AG04450 (cell line): ENCODE measurements at regions not wholly inside any gene's neighbourhood (a gene's known extent, or its start where the extent isn't known, plus 50 kb on each side); places are given as distances from the start of the nearest gene placed in this dataset.

Source experiments
- CTCF ChIA-PET: fragments of 300-600, 350-600 bp; formaldehyde crosslinking; extraction: SDS; loops from one replicate; lab custom pipeline; 2022; ENCODE audit warnings: antibody characterized with exemption, inconsistent platforms; lab: Charles Lee
- POLR2A ChIA-PET: fragments of 350-600 bp; formaldehyde crosslinking; extraction: SDS; loops from one replicate; lab custom pipeline; 2021; ENCODE audit warnings: antibody characterized with exemption, inconsistent platforms; lab: Yijun Ruan, JAX
- DNase-seq: peaks from one replicate; pipeline ENCODE4 v3.0.0-alpha.2; 2011; ENCODE audit warnings: low read depth, low spot score
- H3K27ac ChIP-seq: one replicate; pipeline ENCODE4 v1.5.1; 2012; ENCODE audit warnings: low read depth, low read length, control low read depth
- H3K27me3 ChIP-seq: one replicate; pipeline ENCODE4 v1.6.0; 2012; ENCODE audit warnings: low read length; ENCODE audit not compliant: control insufficient read depth, insufficient read depth
- H3K4me3 ChIP-seq: 2 replicates; pipeline ENCODE4 v1.5.1; 2011; ENCODE audit warnings: mild to moderate bottlenecking, low read depth, low read length, control low read depth
- H3K9me3 ChIP-seq: 2 replicates; pipeline ENCODE4 v1.5.1; 2012; ENCODE audit warnings: low read length; ENCODE audit not compliant: control insufficient read depth, insufficient read depth
- TF ChIP-seq, protein P1 (sequence below): IDR thresholded peaks from 2 replicates; pipeline ENCODE4 v1.5.1; 2011; ENCODE audit warnings: low read depth, low read length, control low read depth, inconsistent platforms

DNA sequence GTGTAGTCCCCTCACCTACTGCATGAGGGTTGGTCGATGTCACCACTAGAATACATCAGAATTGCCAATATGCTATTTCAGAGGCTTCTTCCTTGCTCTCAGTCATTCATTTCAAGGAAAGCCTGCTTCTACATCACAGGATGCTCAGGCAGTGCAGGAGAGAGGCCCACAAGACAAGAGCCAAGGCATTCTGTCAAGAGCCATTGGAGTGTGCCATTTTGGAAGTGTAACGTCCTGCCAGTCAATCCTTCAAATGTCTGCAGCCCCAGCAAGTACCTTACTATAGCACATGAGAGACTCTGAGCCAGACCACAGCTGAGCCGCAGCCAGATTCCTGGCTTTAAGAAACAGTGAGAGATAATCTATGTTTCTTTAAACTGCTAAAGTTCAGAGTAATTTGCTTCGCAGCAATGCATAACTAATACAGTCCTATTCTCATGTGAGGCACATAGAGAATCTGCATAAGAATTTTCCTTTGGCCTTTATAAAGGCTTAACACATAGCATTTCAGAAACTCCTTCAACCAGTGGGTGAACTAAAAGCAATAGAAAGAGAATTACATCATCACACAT is 166.5 kb upstream of the GNAI1 start:
- Histone ChIP-seq H3K27me3 (no peaks in the 10 kb centered on the region), H3K4me3 (no peak overlapping the region), H3K9me3 (no peaks in the 10 kb centered on the region), H3K27ac (no peak overlapping the region)
- ChIA-PET CTCF (interaction anchor here (0.7 kb wide), 1 partner anchor 11 kb away, joined by 3 read pairs; no protein-coding TSS in a partner anchor), POLR2A (no interaction called here)
- TF ChIP-seq, protein P1, sequence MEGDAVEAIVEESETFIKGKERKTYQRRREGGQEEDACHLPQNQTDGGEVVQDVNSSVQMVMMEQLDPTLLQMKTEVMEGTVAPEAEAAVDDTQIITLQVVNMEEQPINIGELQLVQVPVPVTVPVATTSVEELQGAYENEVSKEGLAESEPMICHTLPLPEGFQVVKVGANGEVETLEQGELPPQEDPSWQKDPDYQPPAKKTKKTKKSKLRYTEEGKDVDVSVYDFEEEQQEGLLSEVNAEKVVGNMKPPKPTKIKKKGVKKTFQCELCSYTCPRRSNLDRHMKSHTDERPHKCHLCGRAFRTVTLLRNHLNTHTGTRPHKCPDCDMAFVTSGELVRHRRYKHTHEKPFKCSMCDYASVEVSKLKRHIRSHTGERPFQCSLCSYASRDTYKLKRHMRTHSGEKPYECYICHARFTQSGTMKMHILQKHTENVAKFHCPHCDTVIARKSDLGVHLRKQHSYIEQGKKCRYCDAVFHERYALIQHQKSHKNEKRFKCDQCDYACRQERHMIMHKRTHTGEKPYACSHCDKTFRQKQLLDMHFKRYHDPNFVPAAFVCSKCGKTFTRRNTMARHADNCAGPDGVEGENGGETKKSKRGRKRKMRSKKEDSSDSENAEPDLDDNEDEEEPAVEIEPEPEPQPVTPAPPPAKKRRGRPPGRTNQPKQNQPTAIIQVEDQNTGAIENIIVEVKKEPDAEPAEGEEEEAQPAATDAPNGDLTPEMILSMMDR: no peak
- no peak for DNase-seq

DNA sequence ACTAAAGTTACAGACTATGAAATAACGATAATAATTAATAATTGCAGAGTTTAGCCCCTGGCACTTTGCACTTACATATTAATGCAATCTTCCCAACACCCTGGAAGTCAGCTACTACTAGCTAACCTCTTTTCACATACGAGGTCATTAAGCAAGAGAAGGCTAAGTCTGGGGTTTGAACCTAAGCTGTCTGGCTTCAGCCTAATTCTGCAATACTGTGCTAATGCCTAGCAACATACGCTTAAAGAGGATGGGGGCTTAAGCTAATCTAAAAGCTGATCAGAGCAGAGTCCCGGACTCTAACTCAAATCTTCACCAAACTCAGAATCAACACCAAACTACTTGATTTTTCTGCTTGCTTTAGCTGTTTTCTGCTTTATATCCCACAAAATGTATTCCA is 168.7 kb upstream of the GNAI1 start:
- no peak overlapping the region for H3K4me3 ChIP-seq
- no peak overlapping the region for H3K27ac ChIP-seq
- POLR2A ChIA-PET: no interaction called here
- CTCF ChIA-PET: no interaction called here
- TF ChIP-seq, protein P1: no peak
- H3K27me3 ChIP-seq: no peaks in the 10 kb centered on the region
- no peak for DNase-seq
- H3K9me3 ChIP-seq: no peaks in the 10 kb centered on the region; the same call in 1 of the 2 replicates

DNA sequence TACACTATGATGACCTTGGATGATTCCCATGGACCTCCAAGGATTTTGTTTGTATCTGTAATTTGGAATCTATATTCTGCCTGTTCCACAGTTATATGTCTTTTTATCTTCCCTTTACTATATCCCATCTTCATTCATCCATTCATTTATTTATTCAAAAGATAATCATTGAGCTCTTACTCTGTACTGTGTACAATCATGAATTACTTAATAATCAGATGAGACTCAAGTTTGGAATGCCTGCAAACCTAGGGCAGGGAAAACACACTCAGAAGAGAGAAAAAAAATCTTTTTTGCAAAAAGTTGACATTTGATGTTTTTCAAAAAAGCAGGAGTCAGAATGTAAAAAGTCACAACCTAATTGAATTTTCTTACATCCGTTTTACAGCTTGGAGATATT is 170.2 kb upstream of the GNAI1 start:
- no peak for DNase-seq
- ChIA-PET POLR2A (no interaction called here), CTCF (no interaction called here)
- Histone ChIP-seq H3K9me3 (no peaks in the 10 kb centered on the region; the same call in 1 of the 2 replicates), H3K27me3 (no peaks in the 10 kb centered on the region), H3K4me3 (no peak overlapping the region), H3K27ac (no peak overlapping the region)
- TF ChIP-seq, protein P1: no peak

DNA sequence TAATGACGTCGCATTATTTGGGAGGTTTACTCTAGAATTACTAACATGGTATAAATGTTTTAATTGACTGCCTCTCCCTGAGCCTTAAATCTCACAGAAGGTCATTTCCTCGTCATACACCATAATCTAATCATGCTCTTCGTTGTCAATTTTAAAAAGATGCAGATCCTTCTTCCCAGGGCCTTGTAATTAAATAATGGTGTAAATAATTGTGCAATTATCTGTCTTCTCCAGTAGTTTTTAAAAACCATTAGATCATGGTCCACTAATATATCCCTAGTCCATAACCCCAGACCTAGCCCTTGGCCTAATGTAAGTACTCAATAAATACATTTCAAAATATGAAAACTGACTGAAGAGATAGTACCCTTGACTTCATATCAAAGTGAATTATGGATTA is 181.5 kb upstream of the GNAI1 start:
- no peak overlapping the region for H3K4me3 ChIP-seq
- H3K9me3 ChIP-seq: no peaks in the 10 kb centered on the region
- POLR2A ChIA-PET: no interaction called here
- CTCF ChIA-PET: no interaction called here
- no peak overlapping the region for H3K27ac ChIP-seq
- no peaks in the 10 kb centered on the region for H3K27me3 ChIP-seq
- TF ChIP-seq, protein P1: no peak
- DNase-seq: no peak

DNA sequence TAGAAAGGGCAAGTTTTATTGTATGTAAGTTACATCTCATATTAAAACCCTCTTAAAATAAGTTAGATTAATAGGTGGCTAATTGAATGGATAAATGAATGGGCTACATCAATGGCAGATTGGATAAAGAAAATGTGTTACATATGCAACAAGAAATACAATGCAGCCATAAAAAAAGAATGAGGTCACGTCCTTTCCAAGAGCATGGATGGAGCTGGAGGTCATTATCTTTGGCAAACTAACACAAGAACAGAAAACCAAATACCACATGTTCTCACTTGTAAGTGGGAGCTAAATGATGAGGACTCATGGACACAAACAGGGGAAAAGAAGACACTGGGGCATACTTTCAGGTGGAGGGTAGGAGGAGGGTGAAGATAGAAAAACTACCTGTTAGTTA is 182.2 kb upstream of the GNAI1 start:
- no peak overlapping the region for H3K27ac ChIP-seq
- ChIA-PET POLR2A (no interaction called here), CTCF (no interaction called here)

More for the DNA sequence above, 182.2 kb upstream of the GNAI1 start:
- Histone ChIP-seq H3K9me3 (no peaks in the 10 kb centered on the region), H3K27me3 (no peaks in the 10 kb centered on the region), H3K4me3 (no peak overlapping the region)
- TF ChIP-seq, protein P1: no peak
- no peak for DNase-seq
